Caco-2 (cell line): ENCODE measurements at regions not wholly inside any gene's neighbourhood (a gene's known extent, or its start where the extent isn't known, plus 50 kb on each side); places are given as distances from the start of the nearest gene placed in this dataset.

Experiments
- BruUV-seq: library from RNA; stranded (reverse); fragments of 400-500 nt; replicated peaks from 2 replicates; lab custom pipeline; 2021; lab: Mats Ljungman, UMichigan
- CTCF ChIA-PET: fragments of 300-600 bp; sonication (Branson Sonifier 250); formaldehyde crosslinking; loops from one replicate; lab custom pipeline; 2022; ENCODE audit warnings: antibody characterized with exemption; lab: Charles Lee
- POLR2A ChIA-PET: fragments of 300-600 bp; sonication (Branson Sonifier 250); formaldehyde crosslinking; loops from one replicate; lab custom pipeline; 2022; ENCODE audit warnings: antibody characterized with exemption; lab: Charles Lee
- DNase-seq, 2 experiments: peaks; one replicate each; pipeline versions ENCODE4 v3.0.0 to v3.0.0-alpha.2; 2020 to 2022
- H3K27me3 ChIP-seq: replicated peaks from 2 replicates; pipeline ENCODE4 v1.6.0; 2011; ENCODE audit warnings: low read length; ENCODE audit not compliant: control insufficient read depth, insufficient read depth
- H3K36me3 ChIP-seq: 2 replicates; pipeline ENCODE4 v1.5.1; 2011; ENCODE audit warnings: low read length; ENCODE audit not compliant: control insufficient read depth, insufficient read depth
- H3K4me1 ChIP-seq: fragments of 250-450 bp; sonication (Bioruptor Pico); 2 replicates; pipeline ENCODE4 v1.5.1; 2020; ENCODE audit warnings: mild to moderate bottlenecking
- H3K4me3 ChIP-seq: 2 replicates; pipeline ENCODE4 v1.5.1; 2011; ENCODE audit warnings: low read depth, mild to moderate bottlenecking, control low read depth, low read length
- H3K9me3 ChIP-seq: fragments of 250-450 bp; sonication (Bioruptor Pico); 2 replicates; pipeline ENCODE4 v1.5.1; 2020; ENCODE audit warnings: mild to moderate bottlenecking, moderate library complexity
- H3K27ac Mint-ChIP-seq: one replicate; pipeline ENCODE4 v1.8.0; 2022; ENCODE audit warnings: mixed read lengths; ENCODE audit not compliant: unreplicated experiment
- H3K27me3 Mint-ChIP-seq: one replicate; pipeline ENCODE4 v1.8.0; 2022; ENCODE audit warnings: mixed read lengths; ENCODE audit not compliant: insufficient read depth, unreplicated experiment
- H3K36me3 Mint-ChIP-seq: one replicate; pipeline ENCODE4 v1.8.0; 2022; ENCODE audit warnings: mild to moderate bottlenecking, mixed read lengths; ENCODE audit not compliant: insufficient read depth, unreplicated experiment
- H3K4me1 Mint-ChIP-seq: one replicate; pipeline ENCODE4 v1.8.0; 2022; ENCODE audit warnings: low read depth, mixed read lengths; ENCODE audit not compliant: unreplicated experiment
- H3K4me3 Mint-ChIP-seq: one replicate; pipeline ENCODE4 v1.8.0; 2022; ENCODE audit warnings: mild to moderate bottlenecking, moderate library complexity, mixed read lengths; ENCODE audit not compliant: unreplicated experiment
- H3K9me3 Mint-ChIP-seq: one replicate; pipeline ENCODE4 v1.8.0; 2022; ENCODE audit warnings: mixed read lengths; ENCODE audit not compliant: unreplicated experiment
- intact Hi-C: fragments of 100-400 bp; cut with micrococcal nuclease; formaldehyde crosslinking; loops from one replicate; pipeline ENCODE4 v1.10.0; 2022; ENCODE audit not compliant: unreplicated experiment
- TF ChIP-seq, protein P1 (sequence below), 2 experiments: fragments of 200-600 bp in 1 of 2; IDR thresholded peaks; 1 replicate in 1 of 2; 2 replicates in 1 of 2; pipeline versions ENCODE4 v1.5.1 to v1.8.0; 2011 to 2022; ENCODE audit warnings: antibody characterized with exemption in 1 of 2, control low read depth in 1 of 2, inconsistent platforms in 1 of 2, low read depth in 1 of 2, low read length in 1 of 2, mild to moderate bottlenecking in 1 of 2, moderate library complexity in 1 of 2; ENCODE audit not compliant: insufficient read depth in 1 of 2, severe bottlenecking in 1 of 2, unreplicated experiment in 1 of 2

DNA sequence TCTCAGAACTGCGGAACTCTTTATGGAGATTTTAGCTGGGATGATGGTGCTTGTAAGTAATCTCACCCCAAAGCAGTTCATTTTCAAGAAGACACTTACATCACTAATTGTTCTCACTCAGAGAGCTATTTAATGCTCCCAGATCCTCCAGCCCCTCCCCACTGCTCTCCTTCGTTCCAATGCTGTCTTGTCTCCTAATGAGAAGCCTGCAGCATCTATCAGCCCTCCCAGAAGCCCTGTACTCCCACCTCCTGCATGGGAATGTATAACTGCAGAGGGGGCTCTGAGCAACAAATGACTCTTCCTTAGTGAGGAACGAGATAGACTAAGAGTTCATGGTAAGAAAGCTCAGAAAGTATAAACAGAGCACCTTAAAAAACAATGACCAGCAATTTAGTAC lies 377.4 kb upstream of the RUNX1 start:
- no peaks in the 10 kb centered on the region for H3K36me3 Mint-ChIP-seq
- H3K27me3 Mint-ChIP-seq, result peaks cover 12% of the 10 kb centered on the region
- no peaks in the 10 kb centered on the region for H3K4me1 Mint-ChIP-seq
- Histone ChIP-seq H3K27me3 (no peaks in the 10 kb centered on the region), H3K4me3 (no peak overlapping the region), H3K36me3 (no peaks in the 10 kb centered on the region), H3K9me3 (peaks cover 4% of the 10 kb centered on the region; the same call in 1 of the 2 replicates), H3K4me1 (no peaks in the 10 kb centered on the region)
- H3K4me3 Mint-ChIP-seq, result no peak overlapping the region
- TF ChIP-seq, protein P1, sequence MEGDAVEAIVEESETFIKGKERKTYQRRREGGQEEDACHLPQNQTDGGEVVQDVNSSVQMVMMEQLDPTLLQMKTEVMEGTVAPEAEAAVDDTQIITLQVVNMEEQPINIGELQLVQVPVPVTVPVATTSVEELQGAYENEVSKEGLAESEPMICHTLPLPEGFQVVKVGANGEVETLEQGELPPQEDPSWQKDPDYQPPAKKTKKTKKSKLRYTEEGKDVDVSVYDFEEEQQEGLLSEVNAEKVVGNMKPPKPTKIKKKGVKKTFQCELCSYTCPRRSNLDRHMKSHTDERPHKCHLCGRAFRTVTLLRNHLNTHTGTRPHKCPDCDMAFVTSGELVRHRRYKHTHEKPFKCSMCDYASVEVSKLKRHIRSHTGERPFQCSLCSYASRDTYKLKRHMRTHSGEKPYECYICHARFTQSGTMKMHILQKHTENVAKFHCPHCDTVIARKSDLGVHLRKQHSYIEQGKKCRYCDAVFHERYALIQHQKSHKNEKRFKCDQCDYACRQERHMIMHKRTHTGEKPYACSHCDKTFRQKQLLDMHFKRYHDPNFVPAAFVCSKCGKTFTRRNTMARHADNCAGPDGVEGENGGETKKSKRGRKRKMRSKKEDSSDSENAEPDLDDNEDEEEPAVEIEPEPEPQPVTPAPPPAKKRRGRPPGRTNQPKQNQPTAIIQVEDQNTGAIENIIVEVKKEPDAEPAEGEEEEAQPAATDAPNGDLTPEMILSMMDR (IDR thresholded peaks at IDR 0.05; ENCODE audit: insufficient read depth in 1 of 2, low read depth in 1 of 2, low read length in 1 of 2, severe bottlenecking in 1 of 2, unreplicated experiment in 1 of 2), result no peak
- H3K27ac Mint-ChIP-seq, result no peak overlapping the region
- BruUV-seq, result no TSS peak
- H3K9me3 Mint-ChIP-seq, result no peaks in the 10 kb centered on the region
- DNase-seq, result no peak
- intact Hi-C loops, result no loop called here
- ChIA-PET CTCF (no interaction called here), POLR2A (no interaction called here)

DNA sequence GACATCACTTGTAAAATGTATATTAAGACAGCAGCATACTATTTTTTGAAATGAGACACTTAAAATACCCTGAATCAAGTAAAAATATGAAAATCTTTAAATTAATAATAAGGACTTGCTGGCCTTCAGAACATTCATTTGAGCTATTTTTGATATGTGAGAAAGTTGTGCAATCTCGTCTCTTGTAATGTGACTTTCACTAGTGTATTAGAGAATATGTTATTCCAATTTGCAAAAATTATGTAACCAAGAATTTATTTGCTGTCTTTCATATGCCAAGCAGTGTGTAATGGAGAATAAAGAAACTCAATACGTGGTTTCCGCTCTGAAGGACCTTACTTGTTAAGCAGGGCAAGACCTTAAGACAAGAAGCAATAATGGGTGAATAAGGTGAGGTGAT lies 375.0 kb upstream of the RUNX1 start:
- Mint-ChIP-seq H3K4me3 (no peak overlapping the region), H3K36me3 (no peaks in the 10 kb centered on the region), H3K4me1 (no peaks in the 10 kb centered on the region), H3K9me3 (peaks cover 4% of the 10 kb centered on the region), H3K27ac (no peak overlapping the region), H3K27me3 (peaks cover 9% of the 10 kb centered on the region)
- Histone ChIP-seq H3K9me3 (peaks cover 4% of the 10 kb centered on the region; the same call in 1 of the 2 replicates), H3K36me3 (no peaks in the 10 kb centered on the region), H3K4me1 (no peaks in the 10 kb centered on the region), H3K27me3 (no peaks in the 10 kb centered on the region), H3K4me3 (no peak overlapping the region)
- intact Hi-C loops, result no loop called here
- ChIA-PET CTCF (no interaction called here), POLR2A (no interaction called here)
- DNase-seq, result no peak
- BruUV-seq, result no TSS peak
- TF ChIP-seq, protein P1 (IDR thresholded peaks at IDR 0.05; ENCODE audit: insufficient read depth in 1 of 2, low read depth in 1 of 2, low read length in 1 of 2, severe bottlenecking in 1 of 2, unreplicated experiment in 1 of 2), result no peak

DNA sequence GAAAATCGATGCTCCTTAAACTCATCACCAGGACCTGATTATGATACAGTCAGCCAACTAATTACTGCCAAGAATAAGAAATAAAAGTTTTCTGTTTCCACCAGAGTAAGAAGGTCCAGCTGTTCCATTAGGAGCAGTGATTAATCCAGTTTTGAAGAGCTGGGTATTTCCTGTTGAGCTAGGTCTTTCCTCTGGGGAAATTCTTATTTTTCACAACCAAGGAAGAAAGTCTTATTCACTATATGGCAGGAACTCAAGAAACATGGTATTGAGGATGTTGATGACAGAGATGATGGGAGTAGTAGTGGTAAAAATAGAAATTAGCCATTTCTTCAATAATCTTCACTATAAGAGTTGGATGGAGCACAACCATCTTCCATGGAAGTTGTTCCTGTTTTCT lies 374.6 kb upstream of the RUNX1 start:
- Histone ChIP-seq H3K4me1 (no peaks in the 10 kb centered on the region), H3K36me3 (no peaks in the 10 kb centered on the region), H3K4me3 (no peak overlapping the region), H3K9me3 (peaks cover 4% of the 10 kb centered on the region; the same call in 1 of the 2 replicates), H3K27me3 (no peaks in the 10 kb centered on the region)
- no peaks in the 10 kb centered on the region for H3K4me1 Mint-ChIP-seq
- H3K27ac Mint-ChIP-seq, result no peak overlapping the region
- H3K36me3 Mint-ChIP-seq, result no peaks in the 10 kb centered on the region
- peaks cover 8% of the 10 kb centered on the region for H3K9me3 Mint-ChIP-seq
- no peak for DNase-seq
- BruUV-seq, result no TSS peak
- TF ChIP-seq, protein P1 (IDR thresholded peaks at IDR 0.05; ENCODE audit: insufficient read depth in 1 of 2, low read depth in 1 of 2, low read length in 1 of 2, severe bottlenecking in 1 of 2, unreplicated experiment in 1 of 2), result no peak
- intact Hi-C loops, result no loop called here
- ChIA-PET CTCF (no interaction called here), POLR2A (no interaction called here)
- no peak overlapping the region for H3K4me3 Mint-ChIP-seq
- peaks cover 9% of the 10 kb centered on the region for H3K27me3 Mint-ChIP-seq
